HG03039 (cell line): ENCODE measurements at regions not wholly inside any gene's neighbourhood (a gene's known extent, or its start where the extent isn't known, plus 50 kb on each side); places are given as distances from the start of the nearest gene placed in this dataset.
"Not testable (repeated sequence)": the region's sequence is repeated elsewhere in the genome, so short reads cannot be mapped to it uniquely, and the experiment has no call there.

Experiments
- ATAC-seq: cut with Tn5 transposase; IDR thresholded peaks from one replicate; pipeline ENCODE4 v1.9.1; 2021; ENCODE audit warnings: mild to moderate bottlenecking, moderate library complexity; ENCODE audit not compliant: unreplicated experiment

- ATAC-seq: no peak
Observed at GRCh38 chr1:220942278-220942677, 63.0 kb downstream of the HLX start.

- not testable (repeated sequence) for ATAC-seq
Observed at GRCh38 chr1:220942914-220943313, 63.7 kb downstream of the HLX start.

GRCh38 chr1:220943319-220943996, 64.2 kb downstream of the HLX start:
- no peak for ATAC-seq

- ATAC-seq: no peak
Observed at GRCh38 chr1:220950576-220950975, 71.3 kb downstream of the HLX start.

- no peak for ATAC-seq
Observed at GRCh38 chr1:220952961-220953643, 73.9 kb downstream of the HLX start.

GRCh38 chr1:220954321-220955075, 75.3 kb downstream of the HLX start:
- ATAC-seq: no peak

GRCh38 chr1:220955116-220955515, 75.9 kb downstream of the HLX start:
- ATAC-seq: no peak

GRCh38 chr1:220956501-220957232, 77.4 kb downstream of the HLX start:
- ATAC-seq: no peak

- ATAC-seq: no peak
Observed at GRCh38 chr1:220957233-220957605, 78.0 kb downstream of the HLX start.

- no peak for ATAC-seq
Observed at GRCh38 chr1:220958234-220958633, 79.0 kb downstream of the HLX start.

- no peak for ATAC-seq
Observed at GRCh38 chr1:220962031-220962751, 82.9 kb downstream of the HLX start.

- ATAC-seq: no peak
Observed at GRCh38 chr1:220966041-220966440, 86.8 kb downstream of the HLX start.

- ATAC-seq: no peak
Observed at GRCh38 chr1:220966473-220966872, 87.2 kb downstream of the HLX start.

GRCh38 chr1:220966881-220967611, 87.8 kb downstream of the HLX start:
- no peak for ATAC-seq

GRCh38 chr1:220967911-220968310, 88.7 kb downstream of the HLX start:
- no peak for ATAC-seq

- ATAC-seq: not testable (repeated sequence)
Observed at GRCh38 chr1:220969281-220969680, 90.0 kb downstream of the HLX start.

- no peak for ATAC-seq
Observed at GRCh38 chr1:220970311-220970710, 91.1 kb downstream of the HLX start.

- no peak for ATAC-seq
Observed at GRCh38 chr1:220971221-220971620, 92.0 kb downstream of the HLX start.

GRCh38 chr1:220974431-220974830, 95.2 kb downstream of the HLX start:
- ATAC-seq: no peak

- no peak for ATAC-seq
Observed at GRCh38 chr1:220976390-220976789, 97.1 kb downstream of the HLX start.
